GM18517 (cell line): ENCODE measurements at regions not wholly inside any gene's neighbourhood (a gene's known extent, or its start where the extent isn't known, plus 50 kb on each side); places are given as distances from the start of the nearest gene placed in this dataset.

Source experiments
- ATAC-seq: cut with Tn5 transposase; IDR thresholded peaks from one replicate; pipeline ENCODE4 v1.9.1; 2021; ENCODE audit warnings: mild to moderate bottlenecking, moderate library complexity; ENCODE audit not compliant: unreplicated experiment

DNA sequence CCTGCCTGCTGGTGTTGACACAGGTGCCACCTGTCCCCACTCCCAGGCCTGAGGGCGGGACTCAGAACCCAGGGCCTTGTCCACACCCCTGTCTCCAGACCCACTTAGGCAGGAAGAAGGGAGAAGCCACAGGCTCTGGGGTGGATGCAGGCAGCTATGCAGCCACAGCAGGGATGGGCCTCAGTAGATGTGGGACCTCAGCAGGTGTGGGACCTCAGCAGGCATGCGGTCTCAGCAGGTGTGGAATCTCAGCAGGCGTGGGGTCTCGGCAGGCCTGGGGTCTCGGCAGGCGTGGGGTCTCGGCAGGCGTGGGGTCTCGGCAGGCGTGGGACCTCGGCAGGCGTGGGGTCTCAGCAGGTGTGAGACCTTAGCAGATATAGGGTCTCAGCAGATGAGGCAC is 118.0 kb upstream of the PITRM1 start:
- no peak for ATAC-seq

DNA sequence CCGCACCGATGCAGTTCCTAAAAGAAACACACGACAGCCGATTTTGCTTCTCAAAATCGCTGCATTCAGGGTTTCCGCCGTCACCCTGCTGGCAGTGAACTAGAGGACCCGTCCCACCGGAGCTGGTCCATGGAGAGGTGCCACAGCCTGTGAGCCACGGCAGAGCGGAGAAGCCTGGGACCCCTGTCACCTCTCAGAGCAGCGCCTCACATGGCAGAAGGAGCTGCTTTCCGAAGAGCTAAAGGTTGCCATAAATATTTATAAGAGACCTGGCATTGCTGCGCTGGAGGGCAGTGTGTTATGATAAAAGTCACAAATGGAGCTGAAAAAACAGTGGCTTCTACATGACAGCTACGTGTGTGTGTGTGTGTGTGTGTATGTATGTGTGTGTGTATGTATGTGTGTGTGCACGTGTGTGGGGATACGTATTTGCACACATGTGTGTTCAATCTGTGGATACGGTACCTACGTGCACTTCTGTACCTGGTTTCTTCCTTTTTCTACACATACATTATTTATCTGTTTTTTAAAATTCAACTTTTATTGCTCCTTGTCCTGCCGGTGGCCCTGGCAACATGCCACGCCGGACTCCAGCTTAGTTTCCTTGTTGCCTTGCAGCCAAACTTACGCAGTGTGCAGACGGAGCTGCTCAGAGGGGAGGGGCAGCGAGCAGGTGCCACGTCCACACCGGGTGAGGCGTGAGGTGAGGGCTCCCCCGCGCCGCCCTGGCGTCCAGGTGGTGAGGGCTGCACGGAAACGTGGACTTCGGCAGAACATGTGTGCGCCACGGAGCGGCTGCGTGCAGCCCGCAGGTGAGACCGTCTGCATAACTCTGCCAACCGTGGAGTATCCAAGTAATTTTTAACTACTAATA is 115.2 kb upstream of the PITRM1 start:
- ATAC-seq, result no peak

DNA sequence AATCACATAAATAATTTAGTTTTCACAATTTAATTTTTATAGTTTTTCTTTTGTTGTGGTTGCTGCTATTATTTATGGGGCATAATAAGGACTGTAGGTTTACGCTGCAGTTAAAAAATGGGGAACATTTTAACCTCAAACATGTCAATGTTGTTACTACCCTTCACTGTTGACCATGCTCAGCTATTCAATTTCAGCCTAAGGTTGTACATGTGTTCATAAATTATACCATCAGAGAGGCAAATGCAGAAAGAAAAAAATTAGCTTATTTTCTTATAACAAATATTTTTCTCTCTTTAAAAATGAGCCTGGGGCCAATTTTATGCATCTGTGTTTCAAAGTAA is 110.1 kb upstream of the PITRM1 start:
- no peak for ATAC-seq

DNA sequence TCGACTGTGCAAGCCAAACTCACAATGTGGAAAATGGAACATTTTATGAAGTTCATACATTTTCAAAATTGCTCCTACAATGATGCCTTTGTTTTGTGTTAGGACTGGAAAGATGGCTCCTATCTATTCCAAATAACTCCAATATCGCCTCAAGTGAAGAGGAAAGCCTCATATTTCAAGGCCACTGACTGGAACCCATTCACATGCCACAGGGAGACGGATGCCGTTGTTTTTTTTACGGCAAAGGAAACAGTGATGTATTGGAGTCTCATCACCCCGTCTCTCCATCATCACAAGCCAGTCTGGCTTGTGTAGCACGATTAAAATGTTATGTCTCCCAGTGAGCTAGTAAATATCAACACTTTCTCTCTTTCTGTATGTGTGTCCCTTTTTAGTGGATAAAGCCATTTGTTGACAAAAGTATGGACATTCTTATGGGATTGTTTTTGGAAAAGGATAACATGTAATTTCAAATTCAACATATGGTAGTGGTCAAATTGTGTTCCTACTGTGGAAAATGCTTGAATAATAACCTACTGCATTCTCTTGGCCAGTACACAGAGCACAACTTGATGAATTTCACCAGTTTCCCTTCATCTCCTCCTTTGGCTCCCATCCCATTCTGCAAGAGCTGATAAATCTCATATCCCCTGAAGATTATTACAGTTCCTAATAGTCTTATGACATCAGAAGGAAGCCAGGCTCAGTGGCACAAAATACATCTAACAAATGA is 109.5 kb upstream of the PITRM1 start:
- ATAC-seq, result no peak

DNA sequence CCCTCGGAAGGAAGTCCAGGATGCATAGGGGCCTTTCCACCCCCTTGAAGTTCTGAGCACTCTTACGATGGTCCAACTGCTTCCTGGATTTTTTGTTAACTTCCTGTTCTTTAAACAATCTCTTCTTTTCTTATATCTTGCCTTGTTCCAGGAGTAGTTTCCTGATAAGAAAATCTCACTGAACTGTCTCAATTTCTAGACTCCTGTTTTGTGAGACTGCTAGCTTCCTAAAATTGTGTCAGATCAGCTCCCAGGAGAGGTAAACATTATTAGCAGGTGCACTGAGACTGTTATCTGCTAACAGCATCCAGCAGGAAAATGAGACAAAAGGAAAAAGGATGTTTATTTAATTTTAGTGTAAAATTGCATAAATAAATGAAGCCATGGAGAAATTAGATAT is 106.2 kb upstream of the PITRM1 start:
- no peak for ATAC-seq

DNA sequence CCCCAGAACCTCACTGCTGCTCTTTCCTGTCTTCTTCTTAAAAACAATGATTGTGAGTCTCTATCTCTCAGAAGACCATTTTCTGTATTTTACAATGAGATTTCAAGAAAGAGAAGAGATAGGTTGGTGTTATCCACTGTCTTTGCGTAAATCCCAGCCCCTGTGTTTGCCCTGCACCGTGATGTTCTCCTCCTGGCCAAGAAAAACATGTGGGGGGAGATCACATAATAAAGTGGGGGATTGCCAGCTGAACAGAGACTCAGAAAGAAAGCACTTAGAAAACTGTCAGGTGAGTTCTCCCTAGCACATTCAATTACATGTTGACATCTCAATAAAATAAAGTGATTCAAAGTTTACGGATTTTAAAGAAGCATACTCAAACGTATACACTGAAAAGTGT is 105.0 kb upstream of the PITRM1 start:
- no peak for ATAC-seq

DNA sequence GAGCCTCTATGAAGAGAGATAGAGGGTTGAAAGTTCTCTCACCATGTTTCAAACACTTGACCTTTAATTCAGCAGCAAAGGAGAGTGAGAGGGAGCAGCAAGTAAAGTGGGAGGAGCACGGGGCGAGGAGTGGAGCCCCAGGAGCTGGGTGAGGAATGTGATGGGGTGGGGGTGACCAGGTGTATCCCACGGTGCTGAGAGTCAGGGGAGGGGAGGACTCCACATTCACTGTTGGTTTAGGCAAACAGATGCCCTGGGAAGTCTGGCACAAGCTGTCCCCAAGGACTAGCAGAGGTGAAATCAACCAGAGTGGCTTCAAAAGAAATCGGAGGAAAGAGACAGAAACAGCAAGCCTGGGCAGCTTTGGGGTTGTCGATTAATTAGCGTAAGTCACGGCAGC is 101.8 kb upstream of the PITRM1 start:
- no peak for ATAC-seq

DNA sequence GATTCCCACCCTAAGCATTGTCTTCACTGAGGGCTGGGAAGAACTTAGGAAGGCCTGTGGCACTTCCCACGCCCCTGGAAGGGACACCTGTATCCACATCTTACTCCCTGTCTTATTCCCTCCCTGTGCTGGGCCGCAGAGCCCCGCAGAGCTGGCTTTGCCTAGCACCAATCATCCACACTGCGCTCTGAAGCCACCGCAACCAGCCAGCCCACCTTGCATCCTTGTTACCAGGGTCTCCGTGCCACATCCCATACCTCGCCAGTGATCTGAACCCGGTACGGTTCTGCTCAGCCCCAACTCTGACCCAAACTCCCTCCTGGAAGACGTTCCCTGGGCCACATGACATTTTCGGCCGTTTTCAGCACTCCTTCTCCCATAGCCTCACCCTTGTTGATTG is 101.4 kb upstream of the PITRM1 start:
- ATAC-seq, result no peak

DNA sequence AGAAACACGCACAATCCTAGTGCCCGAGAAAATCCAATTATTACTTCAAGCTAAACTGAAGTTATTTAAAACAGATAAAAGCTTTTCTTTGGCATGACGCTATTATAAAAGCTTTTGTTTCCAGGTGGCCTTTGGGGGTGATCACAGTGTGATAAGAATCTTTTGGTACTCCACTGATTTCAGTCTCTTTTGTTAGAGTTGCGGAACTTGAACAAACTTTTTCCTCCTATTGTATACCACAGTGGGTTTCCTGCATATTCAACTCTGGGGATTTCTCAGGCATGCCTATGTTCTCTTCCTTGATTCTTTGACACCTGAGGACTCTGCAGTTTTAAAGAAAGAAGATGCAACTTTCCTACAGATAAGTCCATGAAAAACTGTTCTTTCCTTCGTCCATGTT is 99.7 kb upstream of the PITRM1 start:
- no peak for ATAC-seq

DNA sequence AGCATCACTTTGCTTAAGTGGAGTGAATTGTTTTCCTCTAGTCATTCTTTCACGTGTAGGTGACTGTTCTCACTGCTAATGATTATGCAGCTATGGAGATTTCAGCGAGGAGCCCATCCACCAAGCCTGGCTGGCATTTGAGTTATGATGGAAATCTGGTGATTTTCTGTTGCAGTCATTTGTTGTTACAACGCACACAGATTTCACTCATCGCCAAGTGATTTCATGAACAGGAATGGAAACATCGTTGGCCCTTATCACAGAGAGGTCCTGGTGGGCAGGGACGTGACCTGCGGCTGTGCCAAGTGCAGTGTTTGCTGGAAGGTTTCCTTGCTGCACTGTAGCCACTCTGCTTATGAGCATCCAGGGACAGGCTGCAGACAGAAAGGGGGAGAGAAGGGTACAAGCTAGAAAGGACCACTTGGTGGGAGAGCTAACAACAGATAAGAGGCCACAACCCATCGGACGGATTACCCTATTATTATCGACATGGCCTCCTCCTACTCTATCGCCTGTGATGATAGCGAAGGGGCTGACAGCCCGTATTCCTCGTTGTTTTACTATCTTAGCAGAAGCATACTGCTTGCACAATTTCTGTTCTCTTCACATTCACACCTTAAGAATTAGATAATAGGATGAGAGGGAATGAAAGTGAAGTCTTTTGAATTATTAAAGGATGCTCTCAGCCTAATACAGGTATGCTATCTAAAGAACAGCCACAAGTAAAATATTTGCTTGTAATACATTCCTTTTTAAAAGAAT is 99.0 kb upstream of the PITRM1 start:
- ATAC-seq, result no peak

DNA sequence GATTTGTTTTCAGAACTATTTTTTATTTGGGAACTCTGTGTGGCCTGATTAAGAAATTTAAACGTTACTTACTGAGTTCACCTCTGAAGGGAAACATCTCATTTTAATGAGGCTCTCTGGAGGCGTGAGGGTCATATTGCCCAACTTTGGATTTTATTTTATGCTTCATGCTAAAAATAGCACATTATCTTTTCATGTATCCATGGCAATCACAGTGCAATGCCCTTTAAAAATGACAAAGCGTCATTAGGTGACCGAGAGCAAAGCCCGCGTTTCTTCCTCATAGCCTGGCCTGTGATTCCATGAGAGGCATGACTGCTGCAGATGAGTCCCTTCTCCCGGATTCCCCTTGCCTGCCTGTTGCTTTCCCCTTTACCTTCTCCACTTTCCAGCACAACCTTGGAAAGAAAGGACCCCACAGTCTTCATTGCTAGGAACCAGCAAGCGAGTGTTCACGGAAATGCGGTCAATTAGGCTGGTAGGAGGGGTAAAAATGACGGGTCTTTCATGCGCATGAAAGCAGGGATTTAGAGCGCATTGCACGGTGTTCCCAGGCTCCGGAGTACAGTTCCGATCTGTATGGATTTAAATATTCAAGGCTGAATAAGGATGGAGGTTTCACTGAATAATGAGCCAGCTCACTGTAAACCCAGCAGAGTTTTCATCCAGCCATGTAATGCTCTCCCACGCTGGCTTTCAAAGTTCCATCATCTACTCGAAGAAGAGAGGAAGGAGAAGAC is 98.2 kb upstream of the PITRM1 start:
- ATAC-seq, result no peak

DNA sequence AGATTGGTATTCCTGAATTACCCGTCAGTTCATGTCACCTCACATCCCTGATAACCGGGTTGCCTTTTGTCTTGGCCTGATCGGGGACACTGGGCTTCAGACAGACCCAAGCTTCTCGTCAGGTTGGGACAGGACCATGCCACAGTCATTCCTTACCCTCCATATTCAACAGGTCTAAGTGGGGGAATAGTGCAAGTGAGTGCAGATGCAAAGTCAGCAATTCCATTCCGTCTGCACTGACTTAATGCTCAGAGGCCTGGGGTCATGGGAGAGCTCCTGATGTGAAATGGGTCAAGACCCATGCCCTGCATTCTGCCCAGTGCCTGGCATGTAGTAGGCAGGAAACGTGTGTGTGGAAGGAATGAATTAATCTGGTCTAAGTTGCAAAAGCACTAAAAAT is 95.4 kb upstream of the PITRM1 start:
- ATAC-seq, result no peak

DNA sequence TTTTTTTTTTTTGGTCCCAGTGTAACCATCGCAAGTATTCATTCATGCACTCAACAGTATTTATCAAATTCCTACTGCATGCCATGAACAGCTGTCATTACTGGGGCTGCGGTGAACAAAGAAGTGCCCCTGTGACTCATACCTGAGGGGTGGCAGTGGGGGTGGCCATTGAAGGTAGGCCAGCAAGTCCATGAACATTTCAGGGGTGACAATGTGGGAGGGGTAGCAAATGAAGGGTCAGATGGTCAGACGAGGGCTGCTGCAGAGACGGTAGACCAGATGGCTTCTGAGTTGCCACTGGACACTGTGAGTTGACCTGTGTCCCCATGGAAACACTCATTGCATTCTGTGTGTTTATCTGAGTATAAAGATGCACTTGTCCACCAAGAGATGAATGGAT is 92.5 kb upstream of the PITRM1 start:
- no peak for ATAC-seq

DNA sequence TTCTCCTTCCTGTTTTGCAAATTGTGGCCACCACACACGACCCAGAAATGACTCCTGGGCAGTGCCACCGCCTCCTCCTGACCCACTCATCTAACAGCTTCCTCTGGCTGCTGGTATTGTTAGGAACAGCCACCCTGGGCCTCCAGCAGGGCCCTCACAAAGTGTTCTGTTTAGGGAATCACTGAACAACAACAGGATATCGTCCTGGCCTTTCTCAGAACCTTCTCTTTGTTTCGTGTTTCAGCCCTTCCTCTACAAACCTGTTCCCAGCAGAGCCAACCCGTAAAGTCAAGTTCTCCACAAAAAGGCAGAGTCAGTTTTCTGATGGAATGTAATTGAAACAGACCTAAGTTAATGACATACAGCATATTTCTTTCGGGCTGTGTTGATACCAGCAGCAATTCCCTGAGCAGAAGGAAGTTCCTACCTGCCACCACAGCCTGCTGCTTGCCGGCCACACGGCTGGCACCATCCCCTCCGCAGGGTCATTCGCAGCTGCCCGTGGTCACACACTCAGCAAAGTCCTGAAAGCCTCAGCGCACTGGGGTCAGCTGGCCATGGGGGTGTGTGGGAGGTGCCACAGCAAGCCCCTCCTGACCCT is 91.7 kb upstream of the PITRM1 start:
- ATAC-seq, result no peak

DNA sequence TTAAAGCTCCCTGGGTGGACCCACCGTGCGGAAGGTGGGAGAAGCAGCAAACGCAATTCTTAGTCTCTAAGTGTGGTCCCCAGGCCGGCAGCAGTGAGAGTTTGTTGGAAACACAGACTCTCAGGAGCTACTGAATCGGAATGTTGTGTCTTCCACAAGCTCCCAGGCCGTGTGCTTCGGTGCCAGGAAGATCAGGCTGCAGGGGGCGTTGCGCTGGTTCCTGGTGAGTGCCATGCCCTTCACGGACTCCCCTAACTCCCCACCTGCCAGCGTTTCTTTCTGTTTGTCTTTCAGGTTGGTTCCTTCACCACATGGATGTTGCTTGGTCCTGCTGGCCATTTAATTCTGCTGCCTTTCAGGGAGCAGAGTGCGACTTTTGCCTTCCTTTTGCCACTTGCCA is 91.2 kb upstream of the PITRM1 start:
- ATAC-seq, result no peak

DNA sequence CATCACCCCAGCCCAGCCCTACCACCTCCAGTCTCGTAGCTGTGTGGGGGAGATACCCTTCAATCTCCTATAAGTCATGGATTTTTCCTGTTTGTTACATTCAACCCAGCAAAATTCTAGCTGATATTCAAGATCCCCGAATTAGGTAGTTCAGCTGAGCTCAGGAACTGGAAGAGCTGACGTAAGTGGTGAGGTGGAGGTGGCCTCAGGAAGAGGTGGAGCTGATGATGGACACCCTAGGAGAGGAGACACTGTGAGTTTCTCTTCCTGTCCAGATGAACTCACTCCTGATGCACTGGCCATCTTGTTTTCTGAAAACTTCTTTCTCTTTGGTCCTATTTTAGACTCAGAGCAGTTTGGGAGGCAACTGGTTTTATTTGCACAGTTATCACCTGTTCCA is 90.5 kb upstream of the PITRM1 start:
- ATAC-seq, result no peak

DNA sequence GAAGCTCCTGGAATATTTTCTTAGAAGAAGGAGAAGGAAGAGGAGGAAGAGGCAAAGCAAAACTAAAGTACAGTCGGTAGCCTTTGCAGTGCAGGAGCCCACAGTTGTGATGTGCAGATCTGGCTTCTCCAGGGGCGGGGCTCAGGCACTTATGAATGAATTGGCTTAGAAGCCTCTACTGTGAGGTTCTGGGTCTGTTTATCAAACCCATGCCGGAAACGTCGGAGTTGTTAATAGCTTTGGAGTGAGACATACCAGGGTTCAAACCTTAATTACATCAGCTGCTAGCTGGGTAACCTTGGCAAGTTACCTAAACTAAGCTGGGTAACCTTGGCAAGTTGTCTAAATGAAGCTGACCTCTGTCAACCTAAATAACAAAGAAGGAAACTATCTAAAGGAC is 89.3 kb upstream of the PITRM1 start:
- no peak for ATAC-seq

DNA sequence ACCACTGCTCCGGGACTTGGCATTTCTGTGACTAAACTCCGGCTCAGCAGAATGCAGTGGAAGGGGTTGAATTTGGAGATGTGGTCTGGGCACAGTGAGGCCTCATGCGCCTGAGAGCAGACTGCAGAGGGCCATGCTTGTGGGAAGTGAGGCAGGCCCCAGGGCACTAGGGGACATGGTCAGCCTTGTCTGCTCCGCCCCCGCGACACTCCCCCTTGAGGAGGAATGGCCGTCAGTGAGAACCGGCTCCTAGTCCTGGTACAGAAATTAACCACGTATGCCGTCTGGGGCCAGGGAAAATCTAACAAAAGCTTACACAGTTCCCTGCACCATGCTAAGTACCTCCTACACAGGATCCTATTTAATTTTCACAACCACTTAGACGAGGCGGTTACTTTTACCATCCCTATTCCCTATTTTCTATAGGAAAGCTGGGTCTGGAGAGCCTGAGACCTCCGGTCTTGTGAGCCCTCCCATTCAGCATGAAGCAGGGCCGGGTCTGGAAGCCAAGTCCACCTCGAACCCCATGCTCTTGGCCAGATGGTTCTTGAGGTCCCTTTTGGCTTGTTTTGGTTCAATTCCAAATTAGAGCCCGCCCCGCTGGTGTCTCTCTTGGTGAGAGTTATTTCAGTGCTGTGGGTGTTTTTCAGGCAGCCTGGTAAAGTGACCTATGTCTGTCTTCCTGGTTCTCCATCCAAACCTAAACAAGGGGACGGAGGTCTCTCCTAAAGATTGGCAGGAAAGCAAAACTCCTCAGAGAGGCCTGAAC is 87.7 kb upstream of the PITRM1 start:
- no peak for ATAC-seq

DNA sequence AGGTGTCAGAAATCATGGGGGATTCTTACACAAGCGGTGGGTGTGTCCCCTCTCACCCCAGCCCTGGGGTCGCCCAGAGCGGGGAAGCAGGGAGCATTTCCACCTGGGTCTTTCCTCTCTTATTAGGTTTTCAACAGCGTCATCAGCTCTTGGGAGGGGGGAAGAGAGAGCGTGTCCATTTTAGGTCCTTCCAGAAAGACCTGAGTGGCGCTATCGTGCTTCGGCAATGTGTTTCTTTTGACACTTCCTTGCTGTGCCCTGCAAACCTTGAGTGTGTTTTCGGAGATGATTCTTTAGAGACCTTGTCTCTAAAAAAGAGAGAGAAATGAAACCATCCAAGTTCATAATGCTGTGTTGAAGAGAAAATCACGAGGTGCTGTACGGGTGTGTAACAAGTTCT is 86.9 kb upstream of the PITRM1 start:
- ATAC-seq, result no peak

DNA sequence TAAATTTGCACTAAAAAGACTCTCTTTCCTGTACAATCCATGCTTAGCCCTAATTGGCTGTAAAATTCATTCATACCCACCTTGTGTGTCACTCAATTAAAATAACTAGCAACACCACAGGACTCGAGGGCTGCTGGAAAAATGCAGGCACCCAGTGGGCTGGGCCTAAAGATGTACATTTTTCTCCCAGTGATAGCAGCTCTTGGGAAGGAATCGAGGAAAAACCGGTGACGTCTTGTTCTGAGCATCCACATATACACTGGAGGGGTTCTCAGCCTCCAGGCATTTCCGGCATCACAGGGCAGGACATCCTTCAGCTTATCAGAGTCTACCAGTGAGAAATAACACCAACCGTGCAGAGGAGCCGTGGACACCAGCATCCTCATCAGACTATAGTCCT is 85.8 kb upstream of the PITRM1 start:
- no peak for ATAC-seq
